Stimulated activated CD4-positive, alpha-beta T cell treated with anti-CD3 and anti-CD28 coated beads, Interleukin-4, amount 100 ng/mL, for 24 hours (primary cell): ENCODE measurements at regions not wholly inside any gene's neighbourhood (a gene's known extent, or its start where the extent isn't known, plus 50 kb on each side); places are given as distances from the start of the nearest gene placed in this dataset.

Source experiments
- DNase-seq: peaks from one replicate; pipeline ENCODE4 v3.0.0-alpha.2; 2020

DNA sequence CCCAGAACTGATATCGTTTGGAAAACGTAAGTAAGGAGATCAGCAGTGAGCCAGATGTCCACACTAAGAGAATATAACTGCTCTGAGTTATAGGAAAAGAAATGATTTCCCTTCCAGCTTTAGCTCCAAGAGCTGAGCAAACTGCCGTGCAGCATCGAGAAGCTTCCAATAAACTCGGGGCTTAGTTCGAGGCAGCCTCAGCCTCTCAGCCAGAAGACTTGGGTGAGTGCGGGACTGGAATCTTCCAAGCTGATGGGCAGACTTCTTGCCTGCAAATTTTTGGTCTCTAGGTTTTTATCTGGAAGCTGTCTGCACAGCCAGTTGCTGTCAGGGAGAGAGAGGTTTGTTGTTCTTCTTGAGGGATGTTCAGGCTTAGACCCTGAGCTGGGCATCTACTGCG lies 196.1 kb downstream of the PHETA1 start:
- no peak for DNase-seq

DNA sequence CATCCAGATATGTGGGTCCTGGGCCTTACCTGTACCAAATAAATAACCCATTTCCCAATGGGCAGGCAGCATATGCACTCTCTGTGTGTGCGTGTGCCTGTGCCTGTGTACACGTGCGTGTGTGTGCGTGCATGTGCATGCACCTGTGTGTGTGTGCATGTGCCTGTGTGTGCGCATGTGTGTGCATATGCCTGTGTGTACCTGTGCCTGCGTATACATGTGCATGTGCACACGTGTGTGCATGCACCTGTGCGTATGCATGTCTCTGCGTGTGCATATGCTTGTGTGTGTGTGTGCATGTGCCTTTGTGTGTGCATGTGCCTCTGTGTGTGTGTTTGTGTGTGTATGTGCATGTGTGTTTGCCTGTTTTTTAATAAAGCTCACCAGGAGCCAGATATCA lies 197.1 kb downstream of the PHETA1 start:
- no peak for DNase-seq

- DNase-seq, result no peak
Measured at GRCh38 chr12:111171345-111171744, 197.6 kb downstream of the PHETA1 start.

DNA sequence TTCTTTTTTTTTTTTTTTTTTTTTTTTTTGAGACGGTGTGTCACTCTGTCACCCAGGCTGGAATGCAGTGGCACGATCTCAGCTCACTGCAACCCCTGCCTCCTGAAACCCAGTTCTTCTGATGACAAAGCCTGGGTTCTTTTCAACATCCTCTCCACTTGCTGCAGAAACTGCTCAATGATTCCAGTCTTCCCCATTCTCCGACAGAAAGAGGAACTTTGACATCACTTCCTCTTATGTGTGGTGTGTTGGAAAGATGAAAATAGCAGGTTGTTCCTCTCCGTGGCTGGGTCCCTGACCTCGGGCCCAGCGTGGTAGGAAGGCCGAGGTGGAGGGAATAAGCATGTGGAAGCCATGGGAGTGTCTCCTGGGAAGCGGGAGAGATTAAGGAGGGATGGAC lies 198.4 kb downstream of the PHETA1 start:
- no peak for DNase-seq

- no peak for DNase-seq
Measured at GRCh38 chr12:111169456-111169855, 199.4 kb downstream of the PHETA1 start.

DNA sequence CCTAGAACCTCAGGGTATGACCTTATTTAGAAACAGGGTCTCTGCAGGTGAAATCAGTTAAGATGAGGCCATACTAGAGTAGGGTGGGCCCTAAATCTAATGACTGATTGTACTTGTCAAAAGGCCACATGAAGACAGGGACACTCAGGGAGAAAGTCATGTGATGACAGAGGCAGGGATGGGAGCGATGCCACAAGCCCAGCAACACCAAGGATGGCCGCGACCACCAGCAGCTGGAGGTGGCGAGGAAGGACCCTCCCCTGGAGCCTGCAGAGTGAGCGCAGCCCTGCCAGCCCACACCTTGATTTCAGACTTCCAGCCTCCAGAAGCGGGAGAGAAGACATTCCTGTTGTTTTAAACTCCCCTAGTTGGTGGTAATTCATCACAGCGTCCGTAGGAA lies 199.9 kb downstream of the PHETA1 start:
- DNase-seq, result no peak

DNA sequence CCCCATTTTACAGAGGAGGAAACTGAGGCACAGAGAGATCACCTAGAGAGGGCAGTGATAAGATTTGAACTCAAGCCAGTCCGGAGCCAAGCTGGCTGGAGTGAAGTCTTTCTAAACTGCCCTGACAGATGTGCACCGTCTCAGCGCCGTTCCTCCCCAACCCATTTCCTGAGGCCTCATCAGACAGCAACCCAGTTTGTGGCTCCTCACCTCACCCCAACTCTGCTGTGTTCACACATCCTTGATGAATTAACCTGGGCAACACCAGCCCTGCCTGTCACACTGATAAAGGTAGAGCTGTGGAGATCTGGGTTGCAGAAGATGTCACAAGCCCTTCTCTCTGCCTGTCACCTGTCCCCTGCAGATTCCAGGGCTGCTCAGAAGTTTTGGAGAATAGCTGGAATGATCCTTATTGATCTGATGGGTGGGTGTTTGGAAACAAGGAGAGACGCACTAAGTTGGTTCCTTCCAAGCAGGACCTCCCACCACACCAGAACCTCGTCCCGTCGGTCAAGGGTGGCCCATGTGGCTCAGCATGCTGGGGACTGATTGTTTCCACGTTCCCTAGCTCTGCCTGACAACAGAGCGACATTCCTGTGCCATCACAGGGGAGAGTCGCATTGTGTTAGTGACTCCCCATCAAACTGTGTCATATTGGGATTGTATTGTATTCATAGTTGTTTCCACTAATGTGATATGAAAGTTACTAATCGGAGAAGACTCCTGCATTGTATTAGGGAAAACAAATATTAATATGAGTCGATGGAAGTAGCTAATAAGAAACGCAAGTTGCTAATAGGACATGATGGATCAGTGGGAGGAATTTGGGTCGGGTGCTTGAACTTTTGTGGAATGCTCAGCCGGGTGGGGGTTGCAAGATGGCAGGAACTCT lies 200.6 kb downstream of the PHETA1 start:
- no peak for DNase-seq

- DNase-seq, result no peak
Measured at GRCh38 chr12:111166779-111167540, 201.9 kb downstream of the PHETA1 start.

DNA sequence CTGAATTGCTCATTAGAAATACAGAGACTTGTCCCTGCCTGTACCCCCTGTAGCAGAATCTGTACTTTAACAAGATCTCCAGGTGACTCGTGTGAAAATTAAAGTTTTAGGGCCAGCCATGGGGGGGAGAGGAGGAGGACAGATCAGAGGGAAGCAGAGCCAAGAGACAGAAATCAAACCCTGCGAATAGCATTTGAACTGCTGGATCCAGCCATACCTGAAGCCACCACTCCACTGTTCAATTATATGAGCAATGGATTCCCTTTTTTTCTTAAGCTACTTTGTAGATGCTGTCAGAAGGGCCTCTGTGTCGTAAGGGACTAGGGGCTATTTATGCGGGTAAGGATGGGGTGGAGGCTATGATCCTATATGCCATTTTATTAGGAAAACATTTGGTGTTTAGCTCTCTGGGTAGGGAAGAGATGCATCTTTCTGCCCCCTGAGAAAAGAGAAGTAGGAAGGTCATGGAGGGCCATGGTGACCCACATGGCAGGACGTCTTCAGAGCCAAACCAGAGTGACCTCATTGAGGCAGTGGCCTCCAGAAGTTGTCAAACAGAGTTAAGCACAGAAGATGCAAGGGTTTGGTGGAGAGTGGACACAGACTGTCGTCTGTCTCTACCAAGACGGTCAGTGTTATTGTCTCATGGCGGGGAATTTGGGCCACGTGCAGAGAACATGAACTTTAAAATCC lies 203.9 kb downstream of the PHETA1 start:
- no peak for DNase-seq

- DNase-seq, result no peak
Measured at GRCh38 chr12:111163422-111163821, 205.5 kb downstream of the PHETA1 start.

DNA sequence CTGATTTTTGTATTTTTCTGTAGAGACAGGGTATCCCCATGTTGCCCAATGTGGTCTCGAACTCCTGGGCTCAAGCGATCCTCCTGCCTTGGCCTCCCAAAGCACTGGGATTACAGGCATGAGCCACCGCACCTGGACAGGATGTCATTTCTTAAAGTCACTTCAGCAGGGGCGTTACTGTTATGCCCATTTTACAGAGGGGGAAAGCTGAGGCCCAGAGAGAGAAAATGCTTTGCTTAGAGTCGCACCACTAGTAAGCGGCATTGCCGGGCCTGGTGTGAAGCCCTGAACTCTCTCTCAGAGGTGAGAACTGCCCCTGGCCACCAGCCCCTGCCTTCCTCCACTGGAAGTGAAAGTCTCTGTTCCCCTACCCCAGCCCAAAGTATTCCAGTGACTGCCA lies 207.0 kb downstream of the PHETA1 start:
- no peak for DNase-seq

DNA sequence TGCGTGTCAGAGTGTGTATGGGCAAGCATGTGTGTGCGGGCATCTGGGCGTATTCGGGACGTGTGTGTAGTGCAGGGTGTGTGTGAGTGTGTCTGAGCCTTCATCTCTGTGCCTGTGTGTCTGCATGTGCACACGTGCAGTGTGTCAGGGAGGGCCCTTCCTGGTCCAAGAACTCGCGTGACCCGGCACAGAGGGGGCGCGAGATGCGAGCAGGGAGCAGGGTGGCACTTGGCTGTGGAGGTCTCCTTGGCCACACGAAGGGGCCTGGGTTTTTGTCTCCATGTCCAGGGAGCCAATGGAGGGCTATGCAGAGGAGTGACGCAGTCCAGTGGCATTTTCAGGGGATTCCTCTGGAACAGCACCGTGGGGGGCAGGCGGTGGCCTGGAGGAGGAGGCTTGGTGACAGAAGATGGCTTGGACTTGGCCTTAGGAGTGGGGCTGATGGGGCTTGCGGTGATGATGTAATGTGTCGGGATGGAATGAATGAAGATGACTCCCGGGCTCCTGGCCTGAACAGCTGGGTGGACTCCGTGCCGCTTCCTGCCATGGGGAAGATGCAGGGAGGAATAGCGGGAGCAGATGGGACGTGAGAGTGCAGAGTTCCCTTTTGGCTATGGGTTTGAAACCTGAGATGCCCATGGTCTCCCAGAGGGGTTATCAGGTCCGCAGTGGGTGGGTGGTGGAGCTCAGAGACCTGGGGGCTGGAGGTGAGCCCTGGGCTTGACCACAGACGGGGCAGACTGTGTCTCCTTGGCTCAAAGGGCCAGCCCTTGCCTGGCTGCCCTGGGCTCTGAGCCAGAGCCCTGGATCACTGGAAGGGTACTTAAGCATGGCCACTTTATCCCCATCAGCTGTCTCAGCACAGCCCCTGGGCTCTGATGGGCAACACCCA lies 208.3 kb downstream of the PHETA1 start:
- DNase-seq, result no peak

GRCh38 chr12:111158992-111159391 lies 209.9 kb downstream of the PHETA1 start:
- DNase-seq, result no peak

GRCh38 chr12:111157486-111157885 lies 211.4 kb downstream of the PHETA1 start:
- DNase-seq, result no peak

GRCh38 chr12:111156304-111156703 lies 212.6 kb downstream of the PHETA1 start:
- DNase-seq, result no peak

DNA sequence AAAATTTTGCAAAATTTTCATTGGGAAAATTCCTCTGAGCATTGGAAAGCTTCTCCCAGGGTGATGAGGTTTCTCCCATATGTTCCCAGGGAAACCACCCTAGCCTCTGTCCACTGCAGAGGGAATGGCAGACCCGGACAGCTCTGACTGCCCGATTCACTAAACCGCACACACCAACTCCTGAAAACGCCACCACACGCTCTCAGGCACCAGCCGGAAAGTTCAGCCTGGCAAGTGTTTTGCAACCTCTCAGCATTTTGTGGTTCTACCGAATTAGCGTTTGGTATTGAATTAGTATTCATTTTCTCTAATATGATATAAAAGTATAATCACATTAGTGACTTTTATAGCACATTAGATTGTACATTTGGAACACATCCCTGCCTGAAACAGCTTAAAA lies 213.4 kb downstream of the PHETA1 start:
- no peak for DNase-seq

DNA sequence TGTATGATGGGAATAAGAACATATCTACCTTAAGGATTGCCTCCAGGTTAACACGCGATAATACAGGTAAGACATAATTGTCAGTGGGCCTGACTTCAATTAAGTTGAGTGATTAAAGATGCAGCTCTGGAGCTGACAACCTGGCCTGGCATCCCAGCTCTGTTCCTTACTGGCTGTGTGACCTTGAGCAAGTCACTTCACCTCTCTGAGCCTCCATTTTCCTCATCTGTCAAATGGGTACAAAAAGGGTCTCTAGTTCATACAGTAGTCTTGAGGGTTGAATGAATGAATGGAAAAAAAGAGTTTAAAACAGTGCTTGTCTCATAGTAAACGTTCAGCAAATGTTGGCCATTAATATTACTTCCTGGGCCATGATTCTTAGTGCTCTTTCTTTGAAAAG lies 213.9 kb downstream of the PHETA1 start:
- no peak for DNase-seq

GRCh38 chr12:111154147-111154834 lies 214.6 kb downstream of the PHETA1 start:
- DNase-seq, result no peak

DNA sequence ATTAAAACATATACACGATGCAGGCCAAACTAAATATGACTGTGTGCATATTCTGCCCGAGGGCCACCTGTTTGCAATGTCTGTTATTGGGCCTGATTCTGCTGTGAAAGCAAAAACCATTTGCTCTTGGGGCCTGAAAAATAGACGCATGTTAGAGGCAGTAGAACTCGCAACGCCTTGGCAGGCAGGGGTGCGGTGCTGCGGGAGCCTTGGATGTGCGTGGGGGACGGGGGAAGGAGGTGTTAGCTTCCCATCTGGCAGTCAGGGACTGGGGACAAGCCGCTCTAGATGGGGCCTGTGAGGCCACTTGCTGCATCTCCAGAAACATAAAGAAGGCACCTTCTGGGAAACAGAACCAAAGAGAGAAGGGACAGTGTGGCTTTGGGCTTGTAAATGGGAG lies 216.3 kb downstream of the PHETA1 start:
- no peak for DNase-seq

- no peak for DNase-seq
Measured at GRCh38 chr12:111150921-111151840, 217.7 kb downstream of the PHETA1 start.

DNA sequence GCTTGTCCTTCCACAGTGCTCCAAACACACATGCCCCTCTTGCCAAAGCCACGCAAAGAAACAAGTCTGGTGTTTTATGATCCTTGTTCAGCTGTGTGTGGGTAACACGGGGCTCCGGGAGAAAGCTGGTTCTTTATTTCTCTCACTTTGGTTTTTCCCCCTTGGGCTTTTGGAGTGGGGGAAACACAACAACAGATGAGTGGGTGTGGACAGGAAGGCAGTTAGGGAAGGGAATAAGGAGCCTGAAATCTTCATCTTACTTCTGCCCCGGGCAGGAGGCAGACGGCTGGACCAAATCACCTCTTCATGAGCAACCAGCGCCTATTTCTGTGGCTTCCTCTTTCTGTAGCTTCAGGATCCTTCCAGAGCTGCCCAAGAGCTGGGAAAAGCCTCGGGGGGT lies 218.5 kb downstream of the PHETA1 start:
- no peak for DNase-seq
